ENCODE measurements at regions not wholly inside any gene's neighbourhood (a gene's known extent, or its start where the extent isn't known, plus 50 kb on each side); places are given as distances from the start of the nearest gene placed in this dataset.

DNA sequence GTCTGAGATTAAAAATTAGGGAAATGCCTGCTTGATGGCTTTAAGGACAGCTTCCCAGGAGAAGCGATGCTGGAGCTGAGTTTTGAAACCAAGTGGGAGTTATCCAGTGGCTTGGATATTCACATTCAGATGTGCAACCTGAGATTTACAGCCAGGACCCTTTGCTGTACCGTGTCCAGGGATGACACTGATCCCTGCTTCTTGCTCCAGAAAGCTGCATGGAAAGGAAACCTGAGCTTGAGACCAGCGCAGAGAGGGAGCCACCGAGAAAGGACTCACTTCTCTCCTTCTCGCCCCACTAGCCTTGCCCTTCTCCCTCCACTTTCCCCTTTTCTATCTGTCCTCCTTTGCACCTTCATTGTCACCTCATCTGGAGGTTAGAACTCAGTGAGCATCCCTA is 254.5 kb upstream of the PPARGC1A start:
- no peak overlapping the region for H3K27ac ChIP-seq (replicated peaks)
- TF ChIP-seq SPI1 (IDR thresholded peaks at IDR 0.05; ENCODE audit: borderline replicate concordance, low read depth) (no peak), CTCF (IDR thresholded peaks at IDR 0.05; ENCODE audit: insufficient read depth, low read length) (no peak), POLR2AphosphoS5 (IDR thresholded peaks at IDR 0.05; ENCODE audit: low read depth) (no peak), GABPA (IDR thresholded peaks at IDR 0.05; ENCODE audit: low read depth) (no peak)
- TF ChIP-seq, protein P1, sequence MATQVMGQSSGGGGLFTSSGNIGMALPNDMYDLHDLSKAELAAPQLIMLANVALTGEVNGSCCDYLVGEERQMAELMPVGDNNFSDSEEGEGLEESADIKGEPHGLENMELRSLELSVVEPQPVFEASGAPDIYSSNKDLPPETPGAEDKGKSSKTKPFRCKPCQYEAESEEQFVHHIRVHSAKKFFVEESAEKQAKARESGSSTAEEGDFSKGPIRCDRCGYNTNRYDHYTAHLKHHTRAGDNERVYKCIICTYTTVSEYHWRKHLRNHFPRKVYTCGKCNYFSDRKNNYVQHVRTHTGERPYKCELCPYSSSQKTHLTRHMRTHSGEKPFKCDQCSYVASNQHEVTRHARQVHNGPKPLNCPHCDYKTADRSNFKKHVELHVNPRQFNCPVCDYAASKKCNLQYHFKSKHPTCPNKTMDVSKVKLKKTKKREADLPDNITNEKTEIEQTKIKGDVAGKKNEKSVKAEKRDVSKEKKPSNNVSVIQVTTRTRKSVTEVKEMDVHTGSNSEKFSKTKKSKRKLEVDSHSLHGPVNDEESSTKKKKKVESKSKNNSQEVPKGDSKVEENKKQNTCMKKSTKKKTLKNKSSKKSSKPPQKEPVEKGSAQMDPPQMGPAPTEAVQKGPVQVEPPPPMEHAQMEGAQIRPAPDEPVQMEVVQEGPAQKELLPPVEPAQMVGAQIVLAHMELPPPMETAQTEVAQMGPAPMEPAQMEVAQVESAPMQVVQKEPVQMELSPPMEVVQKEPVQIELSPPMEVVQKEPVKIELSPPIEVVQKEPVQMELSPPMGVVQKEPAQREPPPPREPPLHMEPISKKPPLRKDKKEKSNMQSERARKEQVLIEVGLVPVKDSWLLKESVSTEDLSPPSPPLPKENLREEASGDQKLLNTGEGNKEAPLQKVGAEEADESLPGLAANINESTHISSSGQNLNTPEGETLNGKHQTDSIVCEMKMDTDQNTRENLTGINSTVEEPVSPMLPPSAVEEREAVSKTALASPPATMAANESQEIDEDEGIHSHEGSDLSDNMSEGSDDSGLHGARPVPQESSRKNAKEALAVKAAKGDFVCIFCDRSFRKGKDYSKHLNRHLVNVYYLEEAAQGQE (IDR thresholded peaks at IDR 0.05; ENCODE audit: insufficient replicate concordance, low read depth), result no peak
- H3K4me3 ChIP-seq (replicated peaks; ENCODE audit: insufficient read depth, low read length), result no peak overlapping the region
- no peaks in the 10 kb centered on the region for H3K27me3 ChIP-seq (ENCODE audit: insufficient read depth, poor library complexity, severe bottlenecking)
- DNase-seq (ENCODE audit: low read depth in 1 of 2, low spot score in 1 of 2), result no peak

GRCh38 chr4:24143741-24144140 is 253.9 kb upstream of the PPARGC1A start:
- no peak for TF ChIP-seq POLR2AphosphoS5 (IDR thresholded peaks at IDR 0.05; ENCODE audit: low read depth)
- DNase-seq (ENCODE audit: low read depth in 1 of 2, low spot score in 1 of 2), result no peak
- no peak overlapping the region for H3K27ac ChIP-seq (replicated peaks)

GRCh38 chr4:24141836-24142235 is 252.0 kb upstream of the PPARGC1A start:
- Histone ChIP-seq H3K4me3 (replicated peaks; ENCODE audit: insufficient read depth, low read length) (no peak overlapping the region), H3K27me3 (ENCODE audit: insufficient read depth, poor library complexity, severe bottlenecking) (no peaks in the 10 kb centered on the region), H3K27ac (replicated peaks) (no peak overlapping the region)
- no peak for DNase-seq (ENCODE audit: low read depth in 1 of 2, low spot score in 1 of 2)
- TF ChIP-seq, protein P1 (IDR thresholded peaks at IDR 0.05; ENCODE audit: insufficient replicate concordance, low read depth), result no peak
- TF ChIP-seq CTCF (IDR thresholded peaks at IDR 0.05; ENCODE audit: insufficient read depth, low read length), result no peak
- no peak for TF ChIP-seq SPI1 (IDR thresholded peaks at IDR 0.05; ENCODE audit: borderline replicate concordance, low read depth)
- TF ChIP-seq POLR2AphosphoS5 (IDR thresholded peaks at IDR 0.05; ENCODE audit: low read depth), result no peak
- no peak for TF ChIP-seq GABPA (IDR thresholded peaks at IDR 0.05; ENCODE audit: low read depth)

More at GRCh38 chr4:24143741-24144140, 253.9 kb upstream of the PPARGC1A start:
- no peak overlapping the region for H3K4me3 ChIP-seq (replicated peaks; ENCODE audit: insufficient read depth, low read length)
- no peaks in the 10 kb centered on the region for H3K27me3 ChIP-seq (ENCODE audit: insufficient read depth, poor library complexity, severe bottlenecking)

DNA sequence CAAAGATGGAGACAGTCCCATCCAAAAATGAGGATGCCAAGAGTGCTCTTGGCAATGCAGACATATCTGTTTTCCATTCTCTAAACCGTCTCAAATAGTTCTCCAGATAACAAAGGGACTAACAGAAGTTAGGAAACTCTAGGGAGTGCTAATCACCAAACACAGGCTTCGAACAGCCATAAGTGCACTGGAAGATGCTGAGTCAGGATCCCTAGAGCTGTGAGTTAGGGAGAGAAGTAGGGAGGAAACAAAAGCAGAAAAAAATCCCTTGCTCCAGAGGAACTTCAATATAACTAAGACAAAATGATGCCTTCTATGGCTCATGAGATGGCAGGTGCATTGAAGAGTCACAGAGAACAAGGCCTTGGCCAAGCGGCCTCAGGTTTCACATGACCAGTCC is 251.0 kb upstream of the PPARGC1A start:
- Histone ChIP-seq H3K27me3 (ENCODE audit: insufficient read depth, poor library complexity, severe bottlenecking) (no peaks in the 10 kb centered on the region), H3K4me3 (replicated peaks; ENCODE audit: insufficient read depth, low read length) (no peak overlapping the region), H3K27ac (replicated peaks) (no peak overlapping the region)
- DNase-seq (ENCODE audit: low read depth in 1 of 2, low spot score in 1 of 2), result no peak
- no peak for TF ChIP-seq SPI1 (IDR thresholded peaks at IDR 0.05; ENCODE audit: borderline replicate concordance, low read depth)
- no peak for TF ChIP-seq POLR2AphosphoS5 (IDR thresholded peaks at IDR 0.05; ENCODE audit: low read depth)
- TF ChIP-seq CTCF (IDR thresholded peaks at IDR 0.05; ENCODE audit: insufficient read depth, low read length), result no peak
- TF ChIP-seq, protein P1 (IDR thresholded peaks at IDR 0.05; ENCODE audit: insufficient replicate concordance, low read depth), result no peak
- no peak for TF ChIP-seq GABPA (IDR thresholded peaks at IDR 0.05; ENCODE audit: low read depth)

Measured in HL-60 (cell line).